NCI-H748 (cell line): ENCODE measurements at regions not wholly inside any gene's neighbourhood (a gene's known extent, or its start where the extent isn't known, plus 50 kb on each side); places are given as distances from the start of the nearest gene placed in this dataset.

Experiments used
- DNase-seq: peaks from one replicate; lab custom pipeline; 2025; ENCODE audit not compliant: unreplicated experiment; lab: John Stamatoyannopoulos, UW

- DNase-seq: no peak
Measured at GRCh38 chr1:223486932-223487886, 94.0 kb downstream of the CCDC185 start.

GRCh38 chr1:223487887-223488259 is 94.7 kb downstream of the CCDC185 start:
- no peak for DNase-seq

- DNase-seq: no peak
Measured at GRCh38 chr1:223489439-223489838, 96.2 kb downstream of the CCDC185 start.

GRCh38 chr1:223490256-223490655 is 97.0 kb downstream of the CCDC185 start:
- DNase-seq: no peak
